Neural crest cell (in vitro differentiated cells): ENCODE measurements at regions not wholly inside any gene's neighbourhood (a gene's known extent, or its start where the extent isn't known, plus 50 kb on each side); places are given as distances from the start of the nearest gene placed in this dataset.

ENCODE experiments used
- DNase-seq: peaks from one replicate; pipeline ENCODE4 v3.0.0; 2021; ENCODE audit warnings: low read depth, mixed read lengths, low spot score
- H3K27ac Mint-ChIP-seq: one replicate; pipeline ENCODE4 v1.8.0; 2021; ENCODE audit warnings: mild to moderate bottlenecking, mixed read lengths; ENCODE audit not compliant: unreplicated experiment
- H3K27me3 Mint-ChIP-seq: 2 replicates; pipeline ENCODE4 v1.8.0; 2021; ENCODE audit warnings: low read depth, mild to moderate bottlenecking, mixed read lengths
- H3K36me3 Mint-ChIP-seq: 2 replicates; pipeline ENCODE4 v1.8.0; 2021; ENCODE audit warnings: low read depth, mild to moderate bottlenecking, mixed read lengths
- H3K4me1 Mint-ChIP-seq: 2 replicates; pipeline ENCODE4 v1.8.0; 2021; ENCODE audit warnings: mixed read lengths
- H3K4me3 Mint-ChIP-seq: one replicate; pipeline ENCODE4 v1.8.0; 2021; ENCODE audit warnings: mild to moderate bottlenecking, mixed read lengths
- H3K9me3 Mint-ChIP-seq: 2 replicates; pipeline ENCODE4 v1.8.0; 2021; ENCODE audit warnings: mixed read lengths
- TF ChIP-seq, protein P1 (sequence below): fragments of 200-600 bp; sonication (generic); conservative IDR thresholded peaks from 2 replicates; pipeline ENCODE4 v1.5.0; 2021; ENCODE audit warnings: antibody characterized with exemption, mild to moderate bottlenecking

DNA sequence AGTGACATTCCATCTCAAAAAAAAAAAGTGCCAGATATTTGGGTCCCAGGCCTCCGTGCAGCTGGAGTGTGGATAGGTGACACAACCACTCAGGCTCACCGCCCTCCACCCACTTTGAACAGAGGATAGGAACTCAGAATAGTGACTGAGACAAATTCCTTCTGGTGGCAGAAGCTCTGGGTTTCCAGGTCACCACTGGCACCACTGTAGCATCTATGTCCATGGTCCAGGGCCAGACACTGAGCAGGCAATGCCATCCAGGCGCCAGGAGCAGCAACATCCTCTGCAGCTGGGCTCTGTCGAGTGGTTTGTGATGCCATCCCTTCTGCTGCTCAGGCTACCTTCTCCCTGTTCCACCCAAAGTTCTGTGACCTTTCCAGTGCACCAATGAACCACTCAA is 81.5 kb upstream of the PTPRM start:
- DNase-seq = no peak

GRCh38 chr18:7488571-7488970 is 78.5 kb upstream of the PTPRM start:
- no peak for DNase-seq
- no peaks in the 10 kb centered on the region for H3K36me3 Mint-ChIP-seq
- peaks cover 8% of the 10 kb centered on the region for H3K4me1 Mint-ChIP-seq
- H3K27me3 Mint-ChIP-seq = peaks cover 2% of the 10 kb centered on the region
- TF ChIP-seq, protein P1, sequence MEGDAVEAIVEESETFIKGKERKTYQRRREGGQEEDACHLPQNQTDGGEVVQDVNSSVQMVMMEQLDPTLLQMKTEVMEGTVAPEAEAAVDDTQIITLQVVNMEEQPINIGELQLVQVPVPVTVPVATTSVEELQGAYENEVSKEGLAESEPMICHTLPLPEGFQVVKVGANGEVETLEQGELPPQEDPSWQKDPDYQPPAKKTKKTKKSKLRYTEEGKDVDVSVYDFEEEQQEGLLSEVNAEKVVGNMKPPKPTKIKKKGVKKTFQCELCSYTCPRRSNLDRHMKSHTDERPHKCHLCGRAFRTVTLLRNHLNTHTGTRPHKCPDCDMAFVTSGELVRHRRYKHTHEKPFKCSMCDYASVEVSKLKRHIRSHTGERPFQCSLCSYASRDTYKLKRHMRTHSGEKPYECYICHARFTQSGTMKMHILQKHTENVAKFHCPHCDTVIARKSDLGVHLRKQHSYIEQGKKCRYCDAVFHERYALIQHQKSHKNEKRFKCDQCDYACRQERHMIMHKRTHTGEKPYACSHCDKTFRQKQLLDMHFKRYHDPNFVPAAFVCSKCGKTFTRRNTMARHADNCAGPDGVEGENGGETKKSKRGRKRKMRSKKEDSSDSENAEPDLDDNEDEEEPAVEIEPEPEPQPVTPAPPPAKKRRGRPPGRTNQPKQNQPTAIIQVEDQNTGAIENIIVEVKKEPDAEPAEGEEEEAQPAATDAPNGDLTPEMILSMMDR = no peak
- H3K4me3 Mint-ChIP-seq = no peak overlapping the region
- peaks cover 2% of the 10 kb centered on the region for H3K9me3 Mint-ChIP-seq
- H3K27ac Mint-ChIP-seq = no peak overlapping the region

More for the DNA sequence above, 81.5 kb upstream of the PTPRM start:
- Mint-ChIP-seq H3K27me3 (peaks cover 2% of the 10 kb centered on the region), H3K4me1 (peaks cover 8% of the 10 kb centered on the region), H3K27ac (no peak overlapping the region), H3K36me3 (no peaks in the 10 kb centered on the region), H3K4me3 (no peak overlapping the region), H3K9me3 (peaks cover 2% of the 10 kb centered on the region)
- TF ChIP-seq, protein P1 = no peak

- Mint-ChIP-seq H3K36me3 (no peaks in the 10 kb centered on the region), H3K27me3 (peaks cover 2% of the 10 kb centered on the region), H3K9me3 (peaks cover 3% of the 10 kb centered on the region), H3K27ac (no peak overlapping the region), H3K4me1 (no peaks in the 10 kb centered on the region), H3K4me3 (no peak overlapping the region)
- TF ChIP-seq, protein P1 = no peak
- no peak for DNase-seq
Observed at GRCh38 chr18:7490104-7490503, 77.0 kb upstream of the PTPRM start.

- H3K27ac Mint-ChIP-seq = no peak overlapping the region
- TF ChIP-seq, protein P1 = no peak
- H3K36me3 Mint-ChIP-seq = no peaks in the 10 kb centered on the region
- no peak for DNase-seq
- H3K27me3 Mint-ChIP-seq = peaks cover 6% of the 10 kb centered on the region
- H3K4me1 Mint-ChIP-seq = no peaks in the 10 kb centered on the region
- peaks cover 3% of the 10 kb centered on the region for H3K9me3 Mint-ChIP-seq
- H3K4me3 Mint-ChIP-seq = no peak overlapping the region
Observed at GRCh38 chr18:7492385-7492784, 74.7 kb upstream of the PTPRM start.

DNA sequence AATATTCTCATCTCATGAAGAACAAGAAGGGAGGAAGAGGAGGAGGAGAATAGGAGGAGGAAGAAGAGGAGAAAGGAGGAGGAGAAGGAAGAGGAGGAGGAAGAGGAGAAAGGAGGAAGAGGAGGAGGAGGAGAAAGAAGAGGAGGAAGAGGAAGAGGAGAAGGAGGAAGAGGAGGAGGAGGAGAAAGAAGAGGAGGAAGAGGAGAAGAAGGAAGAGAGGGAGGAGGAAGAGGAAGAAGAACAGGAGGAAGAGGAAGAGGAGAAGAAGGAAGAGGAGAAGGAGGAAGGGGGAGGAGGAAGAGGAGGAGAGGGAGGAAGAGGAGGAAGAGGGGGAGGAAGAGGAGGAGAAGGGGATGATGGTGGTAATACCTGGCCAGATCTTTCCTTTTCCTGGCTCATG is 70.0 kb upstream of the PTPRM start:
- no peak overlapping the region for H3K4me3 Mint-ChIP-seq
- TF ChIP-seq, protein P1 = no peak
- H3K27ac Mint-ChIP-seq = no peak overlapping the region
- no peaks in the 10 kb centered on the region for H3K36me3 Mint-ChIP-seq
- H3K9me3 Mint-ChIP-seq = peaks cover 3% of the 10 kb centered on the region
- no peaks in the 10 kb centered on the region for H3K4me1 Mint-ChIP-seq
- peaks cover 4% of the 10 kb centered on the region for H3K27me3 Mint-ChIP-seq
- no peak for DNase-seq

- DNase-seq = no peak
- H3K36me3 Mint-ChIP-seq = no peaks in the 10 kb centered on the region
- no peak overlapping the region for H3K4me3 Mint-ChIP-seq
- no peaks in the 10 kb centered on the region for H3K4me1 Mint-ChIP-seq
- H3K27me3 Mint-ChIP-seq = peaks cover 5% of the 10 kb centered on the region
- H3K27ac Mint-ChIP-seq = no peak overlapping the region
- no peaks in the 10 kb centered on the region for H3K9me3 Mint-ChIP-seq
- TF ChIP-seq, protein P1 = no peak
Observed at GRCh38 chr18:7511106-7511505, 56.0 kb upstream of the PTPRM start.
